PC-3 (cell line): ENCODE measurements at regions not wholly inside any gene's neighbourhood (a gene's known extent, or its start where the extent isn't known, plus 50 kb on each side); places are given as distances from the start of the nearest gene placed in this dataset.

Experiments
- CTCF ChIP-seq: fragments of 300-600 bp; sonication (generic); conservative IDR thresholded peaks from 2 replicates; pipeline ENCODE4 v1.5.1; 2017; ENCODE audit warnings: antibody characterized with exemption, low read depth, mild to moderate bottlenecking, low read length
- EZH2 ChIP-seq: fragments of 300-600 bp; sonication (generic); IDR thresholded peaks from one replicate; pipeline ENCODE4 v1.6.1; 2017; ENCODE audit warnings: antibody characterized with exemption, mild to moderate bottlenecking, low read length; ENCODE audit not compliant: unreplicated experiment
- EZH2phosphoT487 ChIP-seq: fragments of 300-600 bp; sonication (generic); IDR thresholded peaks from 2 replicates; pipeline ENCODE4 v1.6.1; 2018; ENCODE audit warnings: mild to moderate bottlenecking, antibody characterized with exemption, low read length, borderline replicate concordance

GRCh38 chr11:134838708-134839107, 426.7 kb upstream of the B3GAT1 start:
- TF ChIP-seq CTCF: no peak
- no peak for TF ChIP-seq EZH2
- TF ChIP-seq EZH2phosphoT487: no peak
